ENCODE measurements at regions not wholly inside any gene's neighbourhood (a gene's known extent, or its start where the extent isn't known, plus 50 kb on each side); places are given as distances from the start of the nearest gene placed in this dataset.
"Not testable (repeated sequence)": the region's sequence is repeated elsewhere in the genome, so short reads cannot be mapped to it uniquely, and the experiment has no call there.

DNA sequence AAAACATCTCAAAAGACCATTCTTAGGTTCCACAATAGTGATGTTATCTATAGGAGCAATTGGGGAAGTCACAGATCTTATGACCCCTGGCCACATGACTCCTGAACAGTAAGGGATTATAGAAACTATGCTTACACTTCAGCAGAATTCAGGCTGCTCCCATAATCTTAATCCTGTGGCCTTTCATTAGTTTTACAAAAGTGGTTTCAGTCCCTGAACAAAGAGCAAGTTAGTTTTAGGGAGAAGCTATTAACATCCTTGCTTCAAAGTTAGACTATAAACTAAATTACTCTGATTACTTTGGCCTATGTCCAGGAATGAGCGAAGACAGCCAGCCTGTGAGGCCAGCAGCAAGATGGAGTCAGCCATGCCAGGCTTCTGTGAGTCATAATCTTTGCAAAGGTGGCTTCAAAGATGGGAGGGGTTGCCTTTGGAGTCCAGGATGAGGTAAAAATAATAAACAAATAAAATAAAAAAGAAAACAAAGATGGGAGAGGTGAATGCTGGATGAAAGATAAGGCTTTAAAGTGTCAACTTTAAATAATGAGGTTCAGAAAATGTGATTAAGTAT, 168.7 kb upstream of the NDUFV2 start:
- no peak for ATAC-seq (ENCODE audit: poor library complexity)
- H3K27me3 Mint-ChIP-seq: peaks cover 23% of the 10 kb centered on the region
- ChIA-PET POLR2A (no interaction called here), CTCF (no interaction called here)
- Histone ChIP-seq H3K4me1 (ENCODE audit: insufficient read depth, low read length) (no peaks in the 10 kb centered on the region), H3K36me3 (ENCODE audit: insufficient read depth, low read length) (no peaks in the 10 kb centered on the region), H3K27me3 (ENCODE audit: control insufficient read depth in 1 of 2, insufficient read depth in 2 of 2, low read length in 2 of 2) (peaks cover 0 to 3% of the 10 kb centered on the region in 2 experiments), H3K9me3 (ENCODE audit: control insufficient read depth in 1 of 2, insufficient read depth in 1 of 2, low read length in 2 of 2) (peaks cover 9 to 10% of the 10 kb centered on the region in 2 experiments), H3K4me3 (ENCODE audit: low read length) (no peak overlapping the region), H3K27ac (ENCODE audit: low read depth in 1 of 2, low read length in 2 of 2) (no peak overlapping the region)
- TF ChIP-seq, protein P1, sequence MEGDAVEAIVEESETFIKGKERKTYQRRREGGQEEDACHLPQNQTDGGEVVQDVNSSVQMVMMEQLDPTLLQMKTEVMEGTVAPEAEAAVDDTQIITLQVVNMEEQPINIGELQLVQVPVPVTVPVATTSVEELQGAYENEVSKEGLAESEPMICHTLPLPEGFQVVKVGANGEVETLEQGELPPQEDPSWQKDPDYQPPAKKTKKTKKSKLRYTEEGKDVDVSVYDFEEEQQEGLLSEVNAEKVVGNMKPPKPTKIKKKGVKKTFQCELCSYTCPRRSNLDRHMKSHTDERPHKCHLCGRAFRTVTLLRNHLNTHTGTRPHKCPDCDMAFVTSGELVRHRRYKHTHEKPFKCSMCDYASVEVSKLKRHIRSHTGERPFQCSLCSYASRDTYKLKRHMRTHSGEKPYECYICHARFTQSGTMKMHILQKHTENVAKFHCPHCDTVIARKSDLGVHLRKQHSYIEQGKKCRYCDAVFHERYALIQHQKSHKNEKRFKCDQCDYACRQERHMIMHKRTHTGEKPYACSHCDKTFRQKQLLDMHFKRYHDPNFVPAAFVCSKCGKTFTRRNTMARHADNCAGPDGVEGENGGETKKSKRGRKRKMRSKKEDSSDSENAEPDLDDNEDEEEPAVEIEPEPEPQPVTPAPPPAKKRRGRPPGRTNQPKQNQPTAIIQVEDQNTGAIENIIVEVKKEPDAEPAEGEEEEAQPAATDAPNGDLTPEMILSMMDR (IDR thresholded peaks at IDR 0.05): no peak
- no peak overlapping the region for H3K4me3 Mint-ChIP-seq
- peaks cover 7% of the 10 kb centered on the region for H3K9me3 Mint-ChIP-seq
- no peaks in the 10 kb centered on the region for H3K4me1 Mint-ChIP-seq (ENCODE audit: low read depth)
- no peak overlapping the region for H3K27ac Mint-ChIP-seq
- H3K36me3 Mint-ChIP-seq (ENCODE audit: low read depth): no peaks in the 10 kb centered on the region
- no peak for DNase-seq
- intact Hi-C loops (cut with DNase I, micrococcal nuclease): no loop called here

- H3K4me1 Mint-ChIP-seq (ENCODE audit: low read depth); CTCF ChIA-PET; H3K36me3 Mint-ChIP-seq (ENCODE audit: low read depth); H3K4me3 Mint-ChIP-seq; DNase-seq; H3K9me3 ChIP-seq (ENCODE audit: control insufficient read depth in 1 of 2, insufficient read depth in 1 of 2, low read length in 2 of 2); H3K36me3 ChIP-seq (ENCODE audit: insufficient read depth, low read length); ATAC-seq (ENCODE audit: poor library complexity); H3K27me3 ChIP-seq (ENCODE audit: control insufficient read depth in 1 of 2, insufficient read depth in 2 of 2, low read length in 2 of 2); H3K27ac Mint-ChIP-seq; intact Hi-C loops (cut with DNase I, micrococcal nuclease); H3K4me1 ChIP-seq (ENCODE audit: insufficient read depth, low read length); H3K9me3 Mint-ChIP-seq; H3K4me3 ChIP-seq (ENCODE audit: low read length); H3K27ac ChIP-seq (ENCODE audit: low read depth in 1 of 2, low read length in 2 of 2); POLR2A ChIA-PET: not testable (repeated sequence)
- peaks cover 20% of the 10 kb centered on the region for H3K27me3 Mint-ChIP-seq
Observed at GRCh38 chr18:8935346-8935745, 167.2 kb upstream of the NDUFV2 start.

GRCh38 chr18:8936619-8937018, 165.9 kb upstream of the NDUFV2 start:
- H3K4me1 Mint-ChIP-seq (ENCODE audit: low read depth): no peaks in the 10 kb centered on the region
- DNase-seq: no peak
- no peaks in the 10 kb centered on the region for H3K36me3 ChIP-seq (ENCODE audit: insufficient read depth, low read length)
- peaks cover 18% of the 10 kb centered on the region for H3K27me3 Mint-ChIP-seq
- no peak overlapping the region for H3K27ac Mint-ChIP-seq
- ChIA-PET CTCF (no interaction called here), POLR2A (no interaction called here)
- H3K36me3 Mint-ChIP-seq (ENCODE audit: low read depth): no peaks in the 10 kb centered on the region
- no peak overlapping the region for H3K27ac ChIP-seq (ENCODE audit: low read depth in 1 of 2, low read length in 2 of 2)
- no peak overlapping the region for H3K4me3 Mint-ChIP-seq
- no peaks in the 10 kb centered on the region for H3K9me3 Mint-ChIP-seq
- H3K4me3 ChIP-seq (ENCODE audit: low read length): no peak overlapping the region
- H3K4me1 ChIP-seq (ENCODE audit: insufficient read depth, low read length): no peaks in the 10 kb centered on the region
- TF ChIP-seq, protein P1 (IDR thresholded peaks at IDR 0.05): no peak
- no peaks in the 10 kb centered on the region for H3K27me3 ChIP-seq (ENCODE audit: control insufficient read depth in 1 of 2, insufficient read depth in 2 of 2, low read length in 2 of 2)
- no peaks in the 10 kb centered on the region for H3K9me3 ChIP-seq (ENCODE audit: control insufficient read depth in 1 of 2, insufficient read depth in 1 of 2, low read length in 2 of 2)
- no peak for ATAC-seq (ENCODE audit: poor library complexity)
- intact Hi-C loops (cut with DNase I, micrococcal nuclease): no loop called here
